Neural cell (in vitro differentiated cells): ENCODE measurements at regions not wholly inside any gene's neighbourhood (a gene's known extent, or its start where the extent isn't known, plus 50 kb on each side); places are given as distances from the start of the nearest gene placed in this dataset.

Experiments used
- H2AFZ ChIP-seq: fragments of 200-600, 300-800 bp; sonication (generic), shearing (Covaris generic); 2 replicates; pipeline ENCODE4 v1.6.0; 2014; ENCODE audit warnings: low read depth, mild to moderate bottlenecking, antibody characterized with exemption, low read length, moderate library complexity
- H3F3A ChIP-seq: fragments of 200-600 bp; shearing (Covaris generic); 2 replicates; pipeline ENCODE4 v1.6.1; 2016; ENCODE audit warnings: mild to moderate bottlenecking, moderate library complexity, mixed read lengths, antibody characterized with exemption, low read length; ENCODE audit not compliant: insufficient read depth, poor library complexity, severe bottlenecking
- H3K27ac ChIP-seq: fragments of 200-600, 300-800 bp; sonication (generic), shearing (Covaris generic); 2 replicates; pipeline ENCODE4 v1.5.1; 2014; ENCODE audit warnings: mild to moderate bottlenecking, low read length, moderate library complexity
- H3K27me3 ChIP-seq: fragments of 300-800, 200-600 bp; sonication (generic), shearing (Covaris generic); 2 replicates; pipeline ENCODE4 v1.6.0; 2014; ENCODE audit warnings: mild to moderate bottlenecking, low read depth, low read length, moderate library complexity; ENCODE audit not compliant: insufficient read depth
- H3K36me3 ChIP-seq: fragments of 300-800, 200-600 bp; sonication (generic), shearing (Covaris generic); 2 replicates; pipeline ENCODE4 v1.5.1; 2014; ENCODE audit warnings: mild to moderate bottlenecking, antibody characterized with exemption, low read length, moderate library complexity; ENCODE audit not compliant: insufficient read depth
- H3K4me2 ChIP-seq: fragments of 300-800, 200-600 bp; sonication (generic), shearing (Covaris generic); 2 replicates; pipeline ENCODE4 v1.6.0; 2014; ENCODE audit warnings: mild to moderate bottlenecking, low read length
- H3K4me3 ChIP-seq: fragments of 300-800, 200-600 bp; sonication (generic), shearing (Covaris generic); 2 replicates; pipeline ENCODE4 v1.5.1; 2014; ENCODE audit warnings: mild to moderate bottlenecking, low read length, moderate library complexity
- H3K79me2 ChIP-seq: fragments of 200-600 bp; shearing (Covaris generic); replicated peaks from 2 replicates; pipeline ENCODE4 v1.6.0; 2014; ENCODE audit warnings: mild to moderate bottlenecking, low read length, moderate library complexity; ENCODE audit not compliant: insufficient read depth
- H3K9ac ChIP-seq: fragments of 300-800, 200-600 bp; sonication (generic), shearing (Covaris generic); 2 replicates; pipeline ENCODE4 v1.6.1; 2016; ENCODE audit warnings: mild to moderate bottlenecking, low read length, mixed read lengths
- H3K9me2 ChIP-seq: fragments of 200-600 bp; shearing (Covaris generic); 2 replicates; pipeline ENCODE4 v1.6.1; 2016; ENCODE audit warnings: mild to moderate bottlenecking, low read length, mixed read lengths; ENCODE audit not compliant: insufficient read depth
- H3K9me3 ChIP-seq: fragments of 200-600, 300-800 bp; sonication (generic), shearing (Covaris generic); 2 replicates; pipeline ENCODE4 v1.6.1; 2016; ENCODE audit warnings: mild to moderate bottlenecking, mixed run types, low read length, moderate library complexity, mixed read lengths
- H4K20me1 ChIP-seq: fragments of 200-600 bp; shearing (Covaris generic); 2 replicates; pipeline ENCODE4 v1.6.1; 2016; ENCODE audit warnings: mild to moderate bottlenecking, mixed run types; ENCODE audit not compliant: insufficient read depth
- EP300 ChIP-seq: fragments of 450-650 bp; conservative IDR thresholded peaks from 2 replicates; pipeline ENCODE4 v1.6.1; 2014; ENCODE audit warnings: antibody characterized with exemption, mild to moderate bottlenecking, moderate library complexity; ENCODE audit not compliant: poor library complexity, severe bottlenecking
- EZH2 ChIP-seq: fragments of 200-600, 300-800 bp; shearing (Covaris generic), sonication (generic); IDR thresholded peaks from 2 replicates; pipeline ENCODE4 v1.6.1; 2014; ENCODE audit warnings: antibody characterized with exemption, low read length, borderline replicate concordance, mild to moderate bottlenecking; ENCODE audit not compliant: insufficient read depth, poor library complexity, severe bottlenecking
- MXI1 ChIP-seq: fragments of 450-650 bp; conservative IDR thresholded peaks from 2 replicates; pipeline ENCODE4 v1.6.1; 2014; ENCODE audit warnings: antibody characterized with exemption, mild to moderate bottlenecking; ENCODE audit not compliant: poor library complexity, severe bottlenecking
- POLR2AphosphoS5 ChIP-seq: IDR thresholded peaks from 2 replicates; pipeline ENCODE4 v1.6.1; 2012
- RAD21 ChIP-seq: fragments of 450-650 bp; conservative IDR thresholded peaks from 2 replicates; pipeline ENCODE4 v1.6.1; 2014; ENCODE audit warnings: antibody characterized with exemption, mild to moderate bottlenecking, moderate library complexity
- SMC3 ChIP-seq: fragments of 450-650 bp; conservative IDR thresholded peaks from 2 replicates; pipeline ENCODE4 v1.6.1; 2014; ENCODE audit warnings: antibody characterized with exemption, mild to moderate bottlenecking, moderate library complexity; ENCODE audit not compliant: poor library complexity
- TAF1 ChIP-seq: IDR thresholded peaks from 2 replicates; pipeline ENCODE4 v1.6.1; 2012; ENCODE audit warnings: low read depth
- TF ChIP-seq, protein P1 (sequence below): IDR thresholded peaks from 2 replicates; pipeline ENCODE4 v1.6.1; 2012; ENCODE audit warnings: borderline replicate concordance
- TF ChIP-seq, protein P2 (sequence below): fragments of 450-650 bp; IDR thresholded peaks from 2 replicates; pipeline ENCODE4 v1.5.1; 2014; ENCODE audit warnings: antibody characterized with exemption, mild to moderate bottlenecking, moderate library complexity; ENCODE audit not compliant: poor library complexity, severe bottlenecking

- no peak overlapping the region for H3K9ac ChIP-seq
- H3K9me3 ChIP-seq: no peaks in the 10 kb centered on the region
- H3F3A ChIP-seq: no peaks in the 10 kb centered on the region
- TF ChIP-seq SMC3 (no peak), TAF1 (no peak), EP300 (no peak), EZH2 (no peak), MXI1 (no peak), RAD21 (no peak), POLR2AphosphoS5 (no peak)
- TF ChIP-seq, protein P1, sequence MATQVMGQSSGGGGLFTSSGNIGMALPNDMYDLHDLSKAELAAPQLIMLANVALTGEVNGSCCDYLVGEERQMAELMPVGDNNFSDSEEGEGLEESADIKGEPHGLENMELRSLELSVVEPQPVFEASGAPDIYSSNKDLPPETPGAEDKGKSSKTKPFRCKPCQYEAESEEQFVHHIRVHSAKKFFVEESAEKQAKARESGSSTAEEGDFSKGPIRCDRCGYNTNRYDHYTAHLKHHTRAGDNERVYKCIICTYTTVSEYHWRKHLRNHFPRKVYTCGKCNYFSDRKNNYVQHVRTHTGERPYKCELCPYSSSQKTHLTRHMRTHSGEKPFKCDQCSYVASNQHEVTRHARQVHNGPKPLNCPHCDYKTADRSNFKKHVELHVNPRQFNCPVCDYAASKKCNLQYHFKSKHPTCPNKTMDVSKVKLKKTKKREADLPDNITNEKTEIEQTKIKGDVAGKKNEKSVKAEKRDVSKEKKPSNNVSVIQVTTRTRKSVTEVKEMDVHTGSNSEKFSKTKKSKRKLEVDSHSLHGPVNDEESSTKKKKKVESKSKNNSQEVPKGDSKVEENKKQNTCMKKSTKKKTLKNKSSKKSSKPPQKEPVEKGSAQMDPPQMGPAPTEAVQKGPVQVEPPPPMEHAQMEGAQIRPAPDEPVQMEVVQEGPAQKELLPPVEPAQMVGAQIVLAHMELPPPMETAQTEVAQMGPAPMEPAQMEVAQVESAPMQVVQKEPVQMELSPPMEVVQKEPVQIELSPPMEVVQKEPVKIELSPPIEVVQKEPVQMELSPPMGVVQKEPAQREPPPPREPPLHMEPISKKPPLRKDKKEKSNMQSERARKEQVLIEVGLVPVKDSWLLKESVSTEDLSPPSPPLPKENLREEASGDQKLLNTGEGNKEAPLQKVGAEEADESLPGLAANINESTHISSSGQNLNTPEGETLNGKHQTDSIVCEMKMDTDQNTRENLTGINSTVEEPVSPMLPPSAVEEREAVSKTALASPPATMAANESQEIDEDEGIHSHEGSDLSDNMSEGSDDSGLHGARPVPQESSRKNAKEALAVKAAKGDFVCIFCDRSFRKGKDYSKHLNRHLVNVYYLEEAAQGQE: no peak
- TF ChIP-seq, protein P2, sequence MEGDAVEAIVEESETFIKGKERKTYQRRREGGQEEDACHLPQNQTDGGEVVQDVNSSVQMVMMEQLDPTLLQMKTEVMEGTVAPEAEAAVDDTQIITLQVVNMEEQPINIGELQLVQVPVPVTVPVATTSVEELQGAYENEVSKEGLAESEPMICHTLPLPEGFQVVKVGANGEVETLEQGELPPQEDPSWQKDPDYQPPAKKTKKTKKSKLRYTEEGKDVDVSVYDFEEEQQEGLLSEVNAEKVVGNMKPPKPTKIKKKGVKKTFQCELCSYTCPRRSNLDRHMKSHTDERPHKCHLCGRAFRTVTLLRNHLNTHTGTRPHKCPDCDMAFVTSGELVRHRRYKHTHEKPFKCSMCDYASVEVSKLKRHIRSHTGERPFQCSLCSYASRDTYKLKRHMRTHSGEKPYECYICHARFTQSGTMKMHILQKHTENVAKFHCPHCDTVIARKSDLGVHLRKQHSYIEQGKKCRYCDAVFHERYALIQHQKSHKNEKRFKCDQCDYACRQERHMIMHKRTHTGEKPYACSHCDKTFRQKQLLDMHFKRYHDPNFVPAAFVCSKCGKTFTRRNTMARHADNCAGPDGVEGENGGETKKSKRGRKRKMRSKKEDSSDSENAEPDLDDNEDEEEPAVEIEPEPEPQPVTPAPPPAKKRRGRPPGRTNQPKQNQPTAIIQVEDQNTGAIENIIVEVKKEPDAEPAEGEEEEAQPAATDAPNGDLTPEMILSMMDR: no peak
- no peaks in the 10 kb centered on the region for H3K9me2 ChIP-seq
- no peak overlapping the region for H3K4me3 ChIP-seq
- H3K4me2 ChIP-seq: no peak overlapping the region
- H4K20me1 ChIP-seq: no peaks in the 10 kb centered on the region
- H3K79me2 ChIP-seq: no peaks in the 10 kb centered on the region
- H3K36me3 ChIP-seq: no peaks in the 10 kb centered on the region
- no peaks in the 10 kb centered on the region for H3K27me3 ChIP-seq
- H2AFZ ChIP-seq: no peak overlapping the region
- H3K27ac ChIP-seq: no peak overlapping the region
Observed at GRCh38 chr10:33966946-33967345, 632.5 kb upstream of the NRP1 start.

- H3K79me2 ChIP-seq: no peaks in the 10 kb centered on the region
- TF ChIP-seq MXI1: no peak
- TF ChIP-seq SMC3: no peak
- no peak for TF ChIP-seq POLR2AphosphoS5
- TF ChIP-seq RAD21: no peak
- TF ChIP-seq TAF1: no peak
- TF ChIP-seq, protein P1: no peak
- TF ChIP-seq EP300: no peak
- TF ChIP-seq, protein P2: no peak
- no peak for TF ChIP-seq EZH2
- H3K9me3 ChIP-seq: no peaks in the 10 kb centered on the region
- no peak overlapping the region for H3K9ac ChIP-seq
- no peaks in the 10 kb centered on the region for H3K9me2 ChIP-seq
- no peaks in the 10 kb centered on the region for H3K27me3 ChIP-seq
- H3K4me2 ChIP-seq: no peak overlapping the region
- H4K20me1 ChIP-seq: no peaks in the 10 kb centered on the region
- no peaks in the 10 kb centered on the region for H3K36me3 ChIP-seq
- no peaks in the 10 kb centered on the region for H3F3A ChIP-seq
- H2AFZ ChIP-seq: no peak overlapping the region
- no peak overlapping the region for H3K27ac ChIP-seq
- H3K4me3 ChIP-seq: no peak overlapping the region
Observed at GRCh38 chr10:33965795-33966581, 631.5 kb upstream of the NRP1 start.
